ENCODE measurements at regions not wholly inside any gene's neighbourhood (a gene's known extent, or its start where the extent isn't known, plus 50 kb on each side); places are given as distances from the start of the nearest gene placed in this dataset.
A peak's percentile ranks its signal among the peaks of the same experiment; 100 is the strongest.

DNA sequence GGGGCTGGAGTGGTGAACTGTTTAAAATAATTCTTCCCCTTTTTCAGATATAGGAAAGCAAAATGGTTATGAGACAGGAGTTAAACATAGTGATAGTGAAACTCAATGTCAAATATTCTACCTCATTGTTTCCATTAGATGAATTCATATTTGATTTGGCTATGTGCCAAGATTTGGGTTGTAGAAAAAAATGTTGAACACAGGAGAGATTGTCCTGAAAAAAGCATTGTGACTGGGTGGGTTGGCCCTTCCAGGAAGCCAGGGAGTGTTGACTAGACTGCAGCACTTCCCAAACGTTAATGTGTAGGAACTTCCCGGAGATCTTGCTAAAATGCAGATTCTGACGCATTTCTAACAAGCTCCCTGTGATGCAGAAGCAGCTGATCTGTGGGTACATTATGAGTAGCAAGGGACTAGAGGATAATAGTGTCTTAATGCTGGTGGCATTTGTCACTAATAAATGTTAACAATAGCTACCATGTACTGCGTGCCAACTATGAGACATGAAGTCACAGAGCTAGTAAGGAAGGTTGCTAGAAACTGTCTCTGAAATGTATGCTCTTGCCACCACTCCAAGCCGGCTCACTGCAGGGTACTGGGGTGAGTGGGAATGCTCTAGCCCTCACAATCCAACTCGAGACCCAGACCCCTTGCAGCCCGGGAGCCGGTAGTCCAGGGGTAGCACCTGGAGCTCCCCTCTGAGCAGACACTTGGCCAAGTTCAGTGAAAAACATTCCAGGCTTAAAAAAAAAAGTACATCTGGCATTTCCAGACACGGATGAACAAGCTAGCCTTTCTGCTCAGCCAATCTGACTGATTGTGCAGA, 120.6 kb downstream of the CD47 start:
- peak; percentile 30 for DNase-seq

- DNase-seq: no peak
These were observed 121.3 kb downstream of the CD47 start for GRCh38 chr3:107969525-107969924.

DNA sequence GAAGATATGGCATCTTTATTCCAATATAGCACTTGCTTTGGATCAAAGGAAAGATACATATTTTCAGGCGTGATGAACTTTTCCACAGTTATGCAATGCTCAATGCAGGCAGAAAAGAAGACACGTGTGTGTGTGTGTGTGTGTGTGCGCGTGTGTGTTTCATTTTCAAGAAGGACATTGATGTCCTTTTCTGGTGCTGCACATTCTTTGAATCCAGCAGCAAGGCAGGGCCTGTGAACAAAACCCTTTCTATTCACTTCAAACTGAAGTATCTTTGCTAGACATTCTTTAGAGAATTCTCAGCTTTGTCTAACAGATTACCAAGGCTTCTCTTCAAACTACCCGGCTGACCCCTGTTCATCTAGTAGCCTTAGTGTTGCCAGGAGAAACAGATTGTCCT, 124.6 kb downstream of the CD47 start:
- DNase-seq: no peak

GRCh38 chr3:107965136-107965655, 125.6 kb downstream of the CD47 start:
- no peak for DNase-seq

DNA sequence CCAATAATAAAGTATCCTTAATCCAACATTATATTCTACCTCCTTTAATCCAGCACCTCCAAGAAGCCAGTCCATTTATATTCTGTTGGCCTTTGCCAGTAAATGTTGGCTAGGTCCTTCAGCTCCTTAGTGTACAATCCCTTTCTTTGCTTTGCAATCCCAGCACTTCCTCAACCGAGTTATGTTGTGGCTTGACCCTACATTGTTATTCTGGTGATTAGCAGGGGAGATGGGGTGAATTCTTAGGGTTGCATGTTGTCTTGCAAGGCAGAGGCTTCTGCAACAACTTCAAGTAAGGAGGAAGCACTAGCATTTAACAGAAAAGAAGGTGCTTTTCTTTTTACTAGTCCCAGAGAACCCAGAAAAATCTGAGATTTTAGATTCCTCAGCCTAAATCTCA, 127.2 kb downstream of the CD47 start:
- no peak for DNase-seq

DNA sequence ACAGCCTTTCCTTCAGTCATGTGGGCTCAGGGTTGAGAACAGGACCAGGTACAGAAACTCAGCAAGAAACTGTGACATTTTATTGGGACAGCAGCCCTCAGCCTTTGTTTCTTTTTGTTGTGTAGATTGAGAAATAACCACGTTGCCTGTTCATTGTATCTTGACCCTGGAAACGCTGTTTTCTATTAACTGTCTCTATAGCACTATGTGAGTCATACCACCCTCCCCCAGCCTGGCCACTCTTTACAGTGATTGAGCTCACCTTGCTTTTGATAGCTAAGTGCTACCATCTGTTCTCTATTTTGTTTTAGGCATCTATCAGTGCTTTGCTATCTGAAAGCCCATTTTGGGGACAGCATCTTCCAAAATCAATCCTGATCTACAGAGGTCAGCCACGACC, 127.9 kb downstream of the CD47 start:
- no peak for DNase-seq

GRCh38 chr3:107962037-107962436, 128.8 kb downstream of the CD47 start:
- no peak for DNase-seq

GRCh38 chr3:107959550-107960154, 131.2 kb downstream of the CD47 start:
- DNase-seq: no peak

DNA sequence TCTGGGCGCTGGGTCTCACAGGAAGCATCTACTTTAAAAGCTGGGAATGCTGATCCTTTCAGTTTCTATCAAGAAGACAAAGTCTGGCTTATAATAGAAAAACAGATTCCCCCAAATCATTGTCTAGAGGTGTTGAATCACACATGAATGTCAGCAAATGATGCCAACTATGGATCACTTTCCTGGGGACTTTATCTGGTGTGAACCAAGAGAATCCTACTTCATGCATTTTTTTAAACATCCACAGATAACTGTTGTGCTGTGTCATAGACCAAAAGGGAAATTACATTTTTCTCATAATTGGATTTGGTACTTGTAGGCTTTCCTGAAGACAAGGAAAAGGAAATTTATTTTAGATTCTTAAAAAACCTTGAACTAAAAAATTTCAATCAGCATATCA, 132.7 kb downstream of the CD47 start:
- DNase-seq: no peak

DNA sequence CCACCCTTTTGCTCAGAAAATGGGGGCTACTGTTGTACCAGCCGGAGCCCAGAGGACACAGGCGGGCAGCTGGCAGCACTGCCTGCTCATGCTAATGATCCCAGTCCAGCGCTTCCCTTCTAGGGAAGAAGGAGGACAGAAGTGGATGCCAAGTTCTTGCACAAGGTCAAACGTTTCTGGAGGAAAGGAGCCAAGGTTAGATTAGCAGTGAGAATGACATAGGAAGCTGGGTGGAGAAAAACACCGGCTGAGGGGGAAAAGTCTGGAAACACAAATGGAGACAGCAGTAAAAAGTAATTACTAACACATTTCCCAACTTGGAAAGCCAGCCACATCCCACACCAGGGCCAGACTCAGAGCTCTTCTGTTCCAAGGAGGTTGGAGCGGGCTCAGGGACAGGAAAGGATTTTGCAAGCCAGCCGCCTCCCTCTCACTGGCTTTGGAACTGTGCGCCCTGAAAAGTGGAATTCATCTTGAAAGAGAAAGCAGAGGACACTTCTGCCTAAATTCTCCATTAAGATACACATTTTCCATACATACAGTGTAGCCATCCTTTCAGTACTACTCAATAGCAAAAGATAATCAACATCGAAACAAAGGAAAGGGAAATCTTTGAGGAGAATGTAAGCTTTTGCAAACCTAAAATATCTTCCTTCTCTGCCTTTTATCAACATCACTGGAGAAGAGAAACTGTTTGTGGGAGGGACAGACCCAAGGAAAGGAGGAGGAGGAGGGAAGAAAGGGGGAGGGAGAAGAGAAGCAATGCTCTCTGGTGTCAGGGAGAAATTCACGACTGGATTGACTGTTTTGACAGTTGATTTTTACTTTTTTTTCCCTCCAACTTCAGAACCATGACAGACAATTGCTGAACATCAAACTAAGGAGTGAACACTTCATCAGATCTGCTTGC, 133.6 kb downstream of the CD47 start:
- no peak for DNase-seq

GRCh38 chr3:107954845-107955244, 136.0 kb downstream of the CD47 start:
- DNase-seq: no peak

DNA sequence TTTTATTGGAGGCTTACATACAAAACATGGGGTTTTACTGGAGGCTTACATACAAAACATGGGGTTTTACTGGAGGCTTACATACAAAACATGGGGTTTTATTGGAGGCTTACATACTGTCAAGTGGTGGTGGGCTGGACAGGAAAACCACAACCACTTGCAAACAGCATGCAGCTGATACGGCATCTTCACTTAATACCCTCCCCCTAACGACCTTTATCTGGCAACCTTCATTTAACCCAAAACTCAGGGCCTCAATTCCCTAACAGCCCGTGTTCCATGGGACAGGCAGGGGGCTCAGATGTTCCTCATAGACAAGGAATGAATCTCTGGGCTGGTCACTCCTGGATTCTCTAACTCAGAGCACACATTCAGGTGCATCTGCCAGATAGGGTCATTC, 137.1 kb downstream of the CD47 start:
- DNase-seq: no peak

GRCh38 chr3:107951126-107951525, 139.7 kb downstream of the CD47 start:
- DNase-seq: no peak

DNA sequence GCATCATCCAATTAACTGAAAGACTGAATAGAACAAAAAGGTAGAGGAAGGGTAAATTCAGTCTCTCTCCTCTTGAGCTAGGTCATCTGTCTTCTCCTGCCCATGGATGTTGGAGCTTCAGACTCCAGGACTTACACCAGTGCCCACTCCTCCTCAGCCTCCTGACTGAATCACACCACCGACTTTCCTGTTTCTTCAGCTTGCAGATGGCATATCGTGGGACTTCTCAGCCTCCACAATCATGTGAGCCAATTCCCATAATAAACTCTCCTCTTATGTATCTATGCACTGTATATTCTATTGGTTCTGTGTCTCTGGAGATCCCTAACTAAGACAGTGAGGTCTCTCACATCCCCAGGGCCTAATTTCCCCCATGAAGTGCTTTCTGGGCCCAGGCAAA, 140.4 kb downstream of the CD47 start:
- DNase-seq: no peak

- DNase-seq: no peak
These were observed 141.3 kb downstream of the CD47 start for GRCh38 chr3:107949394-107949970.

GRCh38 chr3:107947203-107947602, 143.6 kb downstream of the CD47 start:
- no peak for DNase-seq

DNA sequence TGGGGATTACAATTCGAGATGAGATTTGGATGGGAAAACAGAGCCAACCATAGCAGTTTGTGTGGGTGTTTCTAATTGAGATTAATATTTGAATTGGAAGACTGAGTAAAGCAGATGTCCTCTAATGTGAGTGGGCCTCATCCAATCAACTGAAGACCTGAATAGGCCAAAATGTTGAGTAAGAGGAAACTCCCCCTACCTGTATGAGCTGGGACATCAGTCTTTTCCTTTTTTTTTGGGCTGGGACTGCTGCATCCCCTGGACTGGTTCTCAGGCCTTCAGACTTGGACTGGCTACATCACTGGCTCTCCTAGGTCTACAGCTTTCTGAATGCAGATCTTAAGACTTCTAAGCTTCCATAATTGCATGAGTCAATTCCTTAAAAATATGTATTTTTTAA, 144.1 kb downstream of the CD47 start:
- DNase-seq: no peak

DNA sequence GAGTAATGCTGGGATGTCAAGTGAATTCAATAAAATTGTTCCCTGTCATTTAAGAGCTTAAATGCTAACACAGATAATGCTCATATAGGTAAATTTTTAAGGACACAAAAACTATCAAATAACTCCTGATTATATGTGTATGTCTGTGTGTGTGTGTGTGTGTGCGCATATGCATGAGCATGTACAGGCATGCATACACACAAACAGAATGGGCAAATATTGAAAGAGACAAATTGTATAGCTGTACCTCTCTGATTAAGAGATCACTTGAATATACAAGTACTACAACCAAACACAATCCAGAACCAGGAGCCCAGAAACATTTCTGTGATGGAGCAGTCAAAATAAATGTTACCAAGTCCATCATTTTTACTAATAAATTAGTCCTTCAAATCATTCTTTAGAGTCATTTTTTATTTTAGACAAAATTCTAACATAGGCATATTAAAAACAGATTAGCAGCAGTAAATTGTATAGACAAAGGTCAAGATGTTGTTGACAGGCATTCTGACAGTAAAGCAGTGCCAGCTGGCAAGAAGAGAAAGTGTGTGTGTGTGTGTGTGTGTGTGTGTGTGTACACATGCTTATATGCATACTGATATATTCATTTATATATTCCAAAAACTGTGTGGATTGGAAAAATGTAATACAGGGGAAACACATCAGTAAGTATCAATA, 145.3 kb downstream of the CD47 start:
- no peak for DNase-seq

- DNase-seq: no peak
These were observed 146.9 kb downstream of the CD47 start for GRCh38 chr3:107943786-107944523.

- no peak for DNase-seq
These were observed 147.7 kb downstream of the CD47 start for GRCh38 chr3:107942951-107943749.

DNA sequence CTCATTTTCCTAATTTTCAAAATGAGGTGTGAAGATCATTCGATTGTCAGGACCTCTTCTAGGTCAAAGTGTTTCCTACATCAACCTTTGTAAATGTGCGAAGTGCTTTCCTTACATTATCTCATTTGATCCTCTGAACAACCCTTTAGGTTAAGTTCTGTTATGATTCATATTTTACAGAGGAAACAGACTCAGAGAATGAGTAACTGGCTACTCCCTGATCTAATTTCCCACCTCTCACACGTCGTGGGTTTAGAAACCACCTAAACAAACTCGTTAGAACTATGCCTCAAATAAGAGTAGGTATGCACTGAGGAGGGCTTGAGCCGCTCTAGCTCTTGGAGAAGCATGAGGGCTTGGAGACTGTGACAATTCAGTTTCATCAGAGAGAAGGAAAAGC, 148.6 kb downstream of the CD47 start:
- DNase-seq: peak; percentile 82

All from activated CD4-positive, alpha-beta T cell treated with anti-CD3 and anti-CD28 coated beads, Interleukin-10, Interleukin-2, amounts not matched to agents 100 ng/mL and 50 ng/mL, durations not matched to agents 16 hours and 8 hours (primary cell).